A673 (cell line): ENCODE measurements at regions not wholly inside any gene's neighbourhood (a gene's known extent, or its start where the extent isn't known, plus 50 kb on each side); places are given as distances from the start of the nearest gene placed in this dataset.

Source experiments
- EZH2 ChIP-seq: fragments of 200-600 bp; sonication (generic); IDR thresholded peaks from 2 replicates; pipeline ENCODE4 v1.6.1; 2017; ENCODE audit warnings: borderline replicate concordance, low read depth, mild to moderate bottlenecking, mixed read lengths, antibody characterized with exemption, low read length; ENCODE audit not compliant: poor library complexity, severe bottlenecking
- TF ChIP-seq, protein P1 (sequence below): fragments of 300-800, 200-600 bp; sonication (generic); conservative IDR thresholded peaks from 2 replicates; pipeline ENCODE4 v1.5.1; 2017; ENCODE audit warnings: low read depth, mild to moderate bottlenecking, antibody characterized with exemption, low read length, moderate library complexity, mixed read lengths

DNA sequence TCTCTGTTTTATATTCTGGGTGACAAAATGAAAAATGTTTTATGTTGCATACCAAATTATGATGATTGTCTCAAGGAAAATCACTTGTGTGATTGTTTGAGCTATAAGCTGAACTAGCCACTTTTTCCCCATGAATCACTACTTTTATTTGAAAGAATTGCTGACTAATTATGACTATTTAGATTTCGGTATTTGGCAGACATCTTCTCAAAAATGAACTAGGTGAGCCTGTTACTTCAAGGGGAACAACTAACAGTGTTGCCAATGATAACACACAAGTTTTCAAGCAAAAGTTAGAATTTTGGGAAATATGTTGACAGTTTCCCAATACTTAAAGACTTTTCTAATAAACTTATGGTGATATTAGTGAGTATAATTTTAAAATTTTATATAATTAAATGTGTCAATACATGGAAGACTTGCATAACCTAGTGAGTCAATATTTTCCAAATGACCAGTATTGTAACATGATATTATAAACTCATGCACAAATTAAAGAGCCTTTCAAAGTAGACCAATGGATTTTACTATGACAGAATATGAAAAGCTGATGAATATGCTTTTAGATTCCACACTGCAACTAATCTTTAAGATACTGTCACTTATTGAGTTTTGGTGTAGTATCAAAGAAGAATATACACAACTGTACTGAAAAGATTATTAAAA lies 187.7 kb upstream of the GATB start:
- TF ChIP-seq, protein P1, sequence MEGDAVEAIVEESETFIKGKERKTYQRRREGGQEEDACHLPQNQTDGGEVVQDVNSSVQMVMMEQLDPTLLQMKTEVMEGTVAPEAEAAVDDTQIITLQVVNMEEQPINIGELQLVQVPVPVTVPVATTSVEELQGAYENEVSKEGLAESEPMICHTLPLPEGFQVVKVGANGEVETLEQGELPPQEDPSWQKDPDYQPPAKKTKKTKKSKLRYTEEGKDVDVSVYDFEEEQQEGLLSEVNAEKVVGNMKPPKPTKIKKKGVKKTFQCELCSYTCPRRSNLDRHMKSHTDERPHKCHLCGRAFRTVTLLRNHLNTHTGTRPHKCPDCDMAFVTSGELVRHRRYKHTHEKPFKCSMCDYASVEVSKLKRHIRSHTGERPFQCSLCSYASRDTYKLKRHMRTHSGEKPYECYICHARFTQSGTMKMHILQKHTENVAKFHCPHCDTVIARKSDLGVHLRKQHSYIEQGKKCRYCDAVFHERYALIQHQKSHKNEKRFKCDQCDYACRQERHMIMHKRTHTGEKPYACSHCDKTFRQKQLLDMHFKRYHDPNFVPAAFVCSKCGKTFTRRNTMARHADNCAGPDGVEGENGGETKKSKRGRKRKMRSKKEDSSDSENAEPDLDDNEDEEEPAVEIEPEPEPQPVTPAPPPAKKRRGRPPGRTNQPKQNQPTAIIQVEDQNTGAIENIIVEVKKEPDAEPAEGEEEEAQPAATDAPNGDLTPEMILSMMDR, result no peak
- TF ChIP-seq EZH2, result no peak
